B cell (primary cell): ENCODE measurements at regions not wholly inside any gene's neighbourhood (a gene's known extent, or its start where the extent isn't known, plus 50 kb on each side); places are given as distances from the start of the nearest gene placed in this dataset.

Experiments used
- ATAC-seq: fragments of 200-7000 bp; cut with Tn5 transposase; one replicate; pipeline ENCODE4 v1.10.0; 2021; ENCODE audit warnings: low read depth, mild to moderate bottlenecking, moderate number of reproducible peaks, moderate library complexity
- CTCF ChIA-PET: fragments of 350-600 bp; sonication (Branson Sonifier 250); formaldehyde crosslinking; loops from one replicate; lab custom pipeline; 2021; ENCODE audit warnings: antibody characterized with exemption, inconsistent platforms; lab: Charles Lee
- POLR2A ChIA-PET: fragments of 350-600 bp; sonication (Branson Sonifier 250); formaldehyde crosslinking; loops from one replicate; lab custom pipeline; 2021; ENCODE audit warnings: antibody characterized with exemption; lab: Charles Lee
- DNase-seq: peaks from one replicate; pipeline ENCODE4 v3.0.0; 2013
- H2AFZ ChIP-seq: 2 replicates; pipeline ENCODE4 v1.6.1; 2012; ENCODE audit warnings: mild to moderate bottlenecking, low read depth, low read length; ENCODE audit not compliant: insufficient read depth, poor library complexity, severe bottlenecking
- H3K27ac ChIP-seq, 2 donors: 1 replicate in 1 of 2; 2 replicates in 1 of 2; pipeline ENCODE4 v1.5.1; 2012 to 2013; ENCODE audit warnings: low read length in 2 of 2, mild to moderate bottlenecking in 2 of 2, moderate library complexity in 1 of 2
- H3K27me3 ChIP-seq, 4 experiments: fragments of 200-600 bp in 1 of 4; sonication (generic) in 1 of 4; replicated peaks in 1 of 4; 1 replicate in 2 of 4; 2 replicates in 2 of 4; pipeline versions ENCODE4 v1.6.1 to v1.7.0; 2013 to 2016; ENCODE audit warnings: low read length in 3 of 4, mild to moderate bottlenecking in 2 of 4, mixed read lengths in 1 of 4, moderate library complexity in 1 of 4; ENCODE audit not compliant: insufficient read depth in 4 of 4, control insufficient read depth in 3 of 4; ENCODE audit errors: control extremely low read depth in 1 of 4
- H3K36me3 ChIP-seq, 2 experiments: replicated peaks in 1 of 2; 1 replicate in 1 of 2; 2 replicates in 1 of 2; pipeline versions ENCODE4 v1.6.1 to v1.7.1; 2013; ENCODE audit warnings: low read length in 1 of 2; ENCODE audit not compliant: insufficient read depth in 2 of 2, control insufficient read depth in 1 of 2; ENCODE audit errors: control extremely low read depth in 1 of 2, extremely low read depth in 1 of 2
- H3K4me1 ChIP-seq, 2 donors: fragments of 200-600 bp in 1 of 2; sonication (generic) in 1 of 2; 1 replicate in 1 of 2; 2 replicates in 1 of 2; pipeline versions ENCODE4 v1.5.1 to v1.6.1; 2013 to 2017; ENCODE audit warnings: low read length in 2 of 2; ENCODE audit not compliant: control insufficient read depth in 2 of 2, insufficient read depth in 2 of 2
- H3K4me2 ChIP-seq: replicated peaks from 2 replicates; pipeline ENCODE3; 2012; ENCODE audit warnings: mild to moderate bottlenecking, low read depth, low read length; ENCODE audit not compliant: poor library complexity, severe bottlenecking
- H3K4me3 ChIP-seq, 5 experiments: fragments of 200-600 bp in 1 of 5; sonication (generic) in 1 of 5; 1 replicate in 3 of 5; 2 replicates in 2 of 5; pipeline versions ENCODE4 v1.5.1 to v1.7.0; 2011 to 2016; ENCODE audit warnings: low read length in 4 of 5, mild to moderate bottlenecking in 4 of 5, low read depth in 2 of 5, control low read depth in 1 of 5, moderate library complexity in 1 of 5; ENCODE audit not compliant: insufficient read depth in 1 of 5; ENCODE audit errors: control extremely low read depth in 1 of 5, extremely low read depth in 1 of 5
- H3K79me2 ChIP-seq: fragments of 200-600 bp; sonication (generic); one replicate; pipeline ENCODE4 v1.6.0; 2016; ENCODE audit warnings: low read length; ENCODE audit not compliant: control insufficient read depth, insufficient read depth
- H3K9ac ChIP-seq: fragments of 200-600 bp; sonication (generic); 2 replicates; pipeline ENCODE4 v1.6.1; 2017; ENCODE audit warnings: mild to moderate bottlenecking, low read length, moderate library complexity
- H3K9me3 ChIP-seq, 3 donors: one replicate each; pipeline versions ENCODE4 v1.6.1 to v1.7.1; 2013; ENCODE audit warnings: low read length in 2 of 3; ENCODE audit not compliant: control insufficient read depth in 2 of 3, insufficient read depth in 1 of 3; ENCODE audit errors: control extremely low read depth in 1 of 3
- H4K20me1 ChIP-seq: 2 replicates; pipeline ENCODE4 v1.6.0; 2012; ENCODE audit warnings: mild to moderate bottlenecking, low read length; ENCODE audit not compliant: insufficient read depth, control insufficient read depth, poor library complexity, severe bottlenecking
- H3K27ac Mint-ChIP-seq: one replicate; pipeline ENCODE4 v1.8.0; 2021; ENCODE audit warnings: mixed read lengths
- H3K27me3 Mint-ChIP-seq: one replicate; pipeline ENCODE4 v1.8.0; 2021; ENCODE audit warnings: mixed read lengths
- H3K4me1 Mint-ChIP-seq: one replicate; pipeline ENCODE4 v1.8.0; 2021; ENCODE audit warnings: mixed read lengths
- H3K4me3 Mint-ChIP-seq: one replicate; pipeline ENCODE4 v1.8.0; 2021; ENCODE audit warnings: mixed read lengths
- H3K9me3 Mint-ChIP-seq: one replicate; pipeline ENCODE4 v1.8.0; 2022; ENCODE audit warnings: mixed read lengths; ENCODE audit not compliant: insufficient read depth
- CTCF ChIP-seq: fragments of 200-600 bp; IDR thresholded peaks from one replicate; pipeline ENCODE4 v1.8.0; 2022; ENCODE audit warnings: antibody characterized with exemption, mild to moderate bottlenecking
- EZH2 ChIP-seq: IDR thresholded peaks from 2 replicates; pipeline ENCODE4 v1.6.1; 2012; ENCODE audit warnings: borderline replicate concordance, low read depth, mild to moderate bottlenecking, moderate library complexity, low read length; ENCODE audit not compliant: insufficient read depth, poor library complexity, severe bottlenecking
- WGBS: methylation state at CpG from one replicate; pipeline ENCODE4 v1.1.5; 2013; ENCODE audit warnings: missing lambda C conversion rate; ENCODE audit not compliant: insufficient coverage; 5-methylcytosine and 5-hydroxymethylcytosine counted together
- intact Hi-C: fragments of 100-400 bp; cut with micrococcal nuclease; formaldehyde crosslinking; loops from one replicate; pipeline ENCODE4 v1.10.0; 2022

DNA sequence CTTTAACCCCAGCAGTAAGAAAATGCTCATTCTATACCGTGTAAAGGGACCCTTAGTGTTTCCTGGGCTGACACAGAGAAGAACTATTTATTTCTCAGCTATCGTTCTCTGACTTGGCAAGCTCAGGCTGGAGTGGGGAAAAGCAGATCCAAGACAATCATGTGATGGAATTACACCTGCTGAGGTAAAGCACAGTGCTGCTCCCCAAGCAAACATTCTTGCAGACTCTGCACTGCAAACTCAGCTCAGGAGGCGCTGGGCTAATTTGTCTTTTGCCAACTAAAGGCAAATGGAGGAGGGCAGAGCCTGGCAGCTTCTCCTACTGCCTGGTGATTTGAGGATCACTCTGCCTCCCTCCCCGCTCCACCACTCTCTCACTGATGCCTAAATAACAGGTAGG is 57.8 kb upstream of the FUT8 start:
- Mint-ChIP-seq H3K4me3 (no peak overlapping the region), H3K4me1 (peaks cover 72% of the 10 kb centered on the region), H3K9me3 (no peaks in the 10 kb centered on the region), H3K27ac (peak overlapping the region; percentile 84), H3K27me3 (no peaks in the 10 kb centered on the region)
- Histone ChIP-seq H3K27me3 (no peaks in the 10 kb centered on the region), H2AFZ (peak overlapping the region; percentile 47), H3K4me1 (peaks cover 56 to 85% of the 10 kb centered on the region in 2 donors), H4K20me1 (no peaks in the 10 kb centered on the region), H3K4me2 (no peak overlapping the region), H3K4me3 (no peak overlapping the region), H3K27ac (peak overlapping the region; percentile 79 to 81), H3K9ac (no peak overlapping the region), H3K36me3 (no peaks in the 10 kb centered on the region), H3K79me2 (peaks cover 3% of the 10 kb centered on the region), H3K9me3 (no peaks in the 10 kb centered on the region)
- intact Hi-C loops = loop anchor here (1.0 to 5.0 kb wide), 5 partner anchors 33 to 367 kb away; partner anchors contain the start of gene FNTB
- DNase-seq = no peak
- ChIA-PET CTCF (interaction anchor here (0.6 to 1.8 kb wide), 7 partner anchors 35 to 68 kb away, joined by 3 to 7 read pairs (median 4); no protein-coding TSS in a partner anchor), POLR2A (interaction anchor here (1.0 to 1.7 kb wide), 3 partner anchors 11 to 58 kb away, joined by 4 read pairs; partner anchors contain the start of gene FUT8)
- WGBS = 100% methylated on average over 4 of the region's 4 CpGs
- no peak for TF ChIP-seq EZH2
- no peak for TF ChIP-seq CTCF
- no peak for ATAC-seq

GRCh38 chr14:65356327-65356836 is 56.1 kb upstream of the FUT8 start:
- ATAC-seq = no peak
- Mint-ChIP-seq H3K4me1 (peaks cover 73% of the 10 kb centered on the region), H3K9me3 (no peaks in the 10 kb centered on the region)

More at GRCh38 chr14:65356327-65356836, 56.1 kb upstream of the FUT8 start:
- Histone ChIP-seq H3K9me3 (no peaks in the 10 kb centered on the region), H3K27me3 (no peaks in the 10 kb centered on the region), H4K20me1 (no peaks in the 10 kb centered on the region), H3K4me2 (no peak overlapping the region), H3K79me2 (no peaks in the 10 kb centered on the region), H3K27ac (peak overlapping the region; percentile 40 to 61), H3K36me3 (no peaks in the 10 kb centered on the region), H3K4me3 (no peak overlapping the region), H3K9ac (no peak overlapping the region), H3K4me1 (peaks cover 58 to 84% of the 10 kb centered on the region in 2 donors), H2AFZ (no peak overlapping the region)
- H3K27me3 Mint-ChIP-seq = no peaks in the 10 kb centered on the region
- ChIA-PET CTCF (interaction anchor here (0.6 to 1.4 kb wide), 2 partner anchors 59 to 69 kb away, joined by 4 to 5 read pairs; no protein-coding TSS in a partner anchor), POLR2A (interaction anchor here (0.9 kb wide), 2 partner anchors 38 to 55 kb away, joined by 4 to 7 read pairs; no protein-coding TSS in a partner anchor)
- intact Hi-C loops = loop anchor here (5.0 kb wide), 1 partner anchor 369 kb away; the partner anchor contains the start of gene FNTB
- no peak overlapping the region for H3K4me3 Mint-ChIP-seq
- WGBS = 51% methylated on average over 2 of the region's 5 CpGs
- TF ChIP-seq CTCF (no peak), EZH2 (no peak)
- H3K27ac Mint-ChIP-seq = peak overlapping the region; percentile 79
- DNase-seq = no peak
